ENCODE measurements at regions not wholly inside any gene's neighbourhood (a gene's known extent, or its start where the extent isn't known, plus 50 kb on each side); places are given as distances from the start of the nearest gene placed in this dataset.

- no peak for DNase-seq
Measured at GRCh38 chr2:22887426-22887825, 497.6 kb upstream of the KLHL29 start.

GRCh38 chr2:22887845-22888244, 497.1 kb upstream of the KLHL29 start:
- DNase-seq = no peak

GRCh38 chr2:22890132-22890531, 494.8 kb upstream of the KLHL29 start:
- DNase-seq = peak in 1 of 2 experiments; percentile 44

GRCh38 chr2:22893761-22894517, 491.0 kb upstream of the KLHL29 start:
- DNase-seq = no peak

GRCh38 chr2:22894761-22895160, 490.2 kb upstream of the KLHL29 start:
- DNase-seq = no peak

- no peak for DNase-seq
Measured at GRCh38 chr2:22897428-22897827, 487.6 kb upstream of the KLHL29 start.

- no peak for DNase-seq
Measured at GRCh38 chr2:22900674-22901073, 484.3 kb upstream of the KLHL29 start.

- DNase-seq = no peak
Measured at GRCh38 chr2:22901471-22902179, 483.4 kb upstream of the KLHL29 start.

- no peak for DNase-seq
Measured at GRCh38 chr2:22902180-22902550, 482.8 kb upstream of the KLHL29 start.

GRCh38 chr2:22902662-22903165, 482.3 kb upstream of the KLHL29 start:
- DNase-seq = no peak

- DNase-seq = no peak
Measured at GRCh38 chr2:22903616-22904015, 481.4 kb upstream of the KLHL29 start.

- DNase-seq = no peak
Measured at GRCh38 chr2:22904126-22904684, 480.8 kb upstream of the KLHL29 start.

GRCh38 chr2:22907330-22907729, 477.6 kb upstream of the KLHL29 start:
- no peak for DNase-seq

GRCh38 chr2:22912398-22912797, 472.6 kb upstream of the KLHL29 start:
- no peak for DNase-seq

GRCh38 chr2:22929998-22930397, 455.0 kb upstream of the KLHL29 start:
- DNase-seq = no peak

- no peak for DNase-seq
Measured at GRCh38 chr2:22930781-22931180, 454.2 kb upstream of the KLHL29 start.

GRCh38 chr2:22932288-22932687, 452.7 kb upstream of the KLHL29 start:
- no peak for DNase-seq

- DNase-seq = no peak
Measured at GRCh38 chr2:22934747-22935146, 450.2 kb upstream of the KLHL29 start.

- DNase-seq = no peak
Measured at GRCh38 chr2:22942441-22942840, 442.5 kb upstream of the KLHL29 start.

- DNase-seq = no peak
Measured at GRCh38 chr2:22944143-22944542, 440.8 kb upstream of the KLHL29 start.

- DNase-seq = no peak
Measured at GRCh38 chr2:22946553-22946952, 438.4 kb upstream of the KLHL29 start.

- DNase-seq = no peak
Measured at GRCh38 chr2:22947741-22948140, 437.2 kb upstream of the KLHL29 start.

- DNase-seq = no peak
Measured at GRCh38 chr2:22950431-22950830, 434.5 kb upstream of the KLHL29 start.

- DNase-seq = no peak
Measured at GRCh38 chr2:22952656-22953225, 432.2 kb upstream of the KLHL29 start.

Measured in cerebellar nuclear complex (tissue), 1 donor.